ENCODE measurements at regions not wholly inside any gene's neighbourhood (a gene's known extent, or its start where the extent isn't known, plus 50 kb on each side); places are given as distances from the start of the nearest gene placed in this dataset.

GRCh38 chr5:27275345-27275744 lies 237.0 kb upstream of the CDH9 start (continued):
- TF ChIP-seq ZNF462 (CRISPR knock-in tag; IDR thresholded peaks at IDR 0.05) (no peak), POLR2AphosphoS5 (IDR thresholded peaks at IDR 0.05; ENCODE audit: low read depth) (no peak), NANOG (IDR thresholded peaks at IDR 0.05; ENCODE audit: borderline replicate concordance) (no peak), STAT1 (IDR thresholded peaks at IDR 0.05; ENCODE audit: unreplicated experiment) (no peak), CREB1 (CRISPR knock-in tag; IDR thresholded peaks at IDR 0.05; ENCODE audit: low read depth) (no peak), EZH2phosphoT487 (IDR thresholded peaks at IDR 0.05; ENCODE audit: unreplicated experiment) (no peak), CTCF (conservative IDR thresholded peaks at IDR 0.05; ENCODE audit: low read depth in 2 of 2) (no peak), ETS1 (IDR thresholded peaks at IDR 0.05) (no peak), ZNF114 (CRISPR knock-in tag; IDR thresholded peaks at IDR 0.05) (no peak)

All from GM23338 (cell line).